ENCODE measurements at regions not wholly inside any gene's neighbourhood (a gene's known extent, or its start where the extent isn't known, plus 50 kb on each side); places are given as distances from the start of the nearest gene placed in this dataset.

GRCh38 chr14:22052795-22053194 is 379.2 kb upstream of the OR4E1 start:
- no TSS peak for BruUV-seq (replicated peaks)
- TF ChIP-seq RCOR1 (IDR thresholded peaks at IDR 0.05; ENCODE audit: insufficient replicate concordance, low read length) (no peak), POLR2A (IDR thresholded peaks at IDR 0.05; ENCODE audit: low read depth, low read length) (no peak), MAFK (IDR thresholded peaks at IDR 0.05; ENCODE audit: low read depth, low read length) (no peak), MAZ (IDR thresholded peaks at IDR 0.05; ENCODE audit: borderline replicate concordance, low read depth, low read length) (no peak), RAD21 (IDR thresholded peaks at IDR 0.05; ENCODE audit: low read length) (no peak), RFX5 (IDR thresholded peaks at IDR 0.05; ENCODE audit: low read depth, low read length) (no peak), BHLHE40 (IDR thresholded peaks at IDR 0.05; ENCODE audit: low read depth, low read length) (no peak), ELK1 (IDR thresholded peaks at IDR 0.05; ENCODE audit: borderline replicate concordance, low read depth, low read length) (no peak), CHD1 (IDR thresholded peaks at IDR 0.05; ENCODE audit: low read depth, low read length) (no peak)
- in situ Hi-C loops (cut with MboI; ENCODE audit: low sequenced_read_pairs) (no loop called here), dilution Hi-C loops (cut with HindIII; ENCODE audit: low sequenced_read_pairs, unreplicated experiment) (no loop called here), intact Hi-C loops (cut with micrococcal nuclease) (no loop called here)
- Histone ChIP-seq H2BK20ac (ENCODE audit: low read depth, low read length) (no peak overlapping the region), H4K91ac (ENCODE audit: insufficient read depth, low read depth, low read length) (no peak overlapping the region), H2AK9ac (replicated peaks; ENCODE audit: low read depth, low read length, poor library complexity) (no peak overlapping the region), H2AFZ (replicated peaks; ENCODE audit: low read length, poor library complexity) (no peak overlapping the region), H3K14ac (replicated peaks; ENCODE audit: low read depth, low read length) (no peak overlapping the region), H3K9me3 (ENCODE audit: control insufficient read depth, insufficient read depth, low read length) (no peaks in the 10 kb centered on the region), H4K8ac (ENCODE audit: low read depth in 2 of 2, low read length in 2 of 2) (no peak overlapping the region), H3K79me1 (ENCODE audit: low read depth in 1 of 2, low read length in 2 of 2) (no peaks in the 10 kb centered on the region), H4K5ac (ENCODE audit: low read depth, low read length) (no peak overlapping the region), H3K27me3 (ENCODE audit: control insufficient read depth, insufficient read depth, low read length) (no peaks in the 10 kb centered on the region), H3K27ac (ENCODE audit: insufficient read depth, low read length) (no peak overlapping the region), H3K9ac (ENCODE audit: low read depth, low read length) (no peak overlapping the region), H2BK120ac (ENCODE audit: low read depth, low read length) (no peak overlapping the region), H3K23ac (ENCODE audit: low read depth, low read length) (no peak overlapping the region), H3K36me3 (ENCODE audit: control insufficient read depth, insufficient read depth, low read length) (no peaks in the 10 kb centered on the region), H3K18ac (ENCODE audit: low read depth, low read length) (no peak overlapping the region), H2BK5ac (ENCODE audit: low read depth, low read length, poor library complexity, severe bottlenecking) (no peak overlapping the region), H3K4ac (ENCODE audit: low read depth, low read length) (no peak overlapping the region), H2AK5ac (ENCODE audit: low read depth, low read length) (no peak overlapping the region), H3K4me2 (ENCODE audit: low read depth, low read length) (no peak overlapping the region), H3K4me1 (ENCODE audit: control insufficient read depth, insufficient read depth, low read length) (no peaks in the 10 kb centered on the region), H3K4me3 (ENCODE audit: insufficient read depth, low read depth, low read length) (no peak overlapping the region), H3K56ac (ENCODE audit: extremely low read depth, insufficient read depth, low read length) (no peak overlapping the region), H3K9me1 (ENCODE audit: insufficient read depth, low read length) (no peaks in the 10 kb centered on the region), H4K20me1 (ENCODE audit: insufficient read depth, low read length) (no peaks in the 10 kb centered on the region), H2BK15ac (ENCODE audit: low read depth, low read length) (no peak overlapping the region)
- CTCF ChIA-PET, result no interaction called here
- POLR2A ChIA-PET (ENCODE audit: unreplicated experiment), result no interaction called here
- 61% methylated on average over 2 of the region's 3 CpGs; no CpG with 5 or more reads in 1 of the 2 experiments for WGBS, 2 experiments (ENCODE audit: extremely low coverage in 2 of 2, insufficient read length in 1 of 2)
- DNase-seq (no peak), ATAC-seq (ENCODE audit: low read depth) (no peak)

Data from IMR-90 (cell line).